Hematopoietic multipotent progenitor cell treated with erythropoietin and hydrocortisone succinate and interleukin-3 and kit ligand, for 15 days (in vitro differentiated cells): ENCODE measurements at regions not wholly inside any gene's neighbourhood (a gene's known extent, or its start where the extent isn't known, plus 50 kb on each side); places are given as distances from the start of the nearest gene placed in this dataset.

Experiments
- DNase-seq: peaks from one replicate; pipeline ENCODE4 v3.0.0-alpha.2; 2015; ENCODE audit warnings: low spot score

GRCh38 chr3:88573472-88573871 lies 423.7 kb downstream of the C3orf38 start:
- DNase-seq = no peak

- no peak for DNase-seq
Observed at GRCh38 chr3:88574146-88574545, 424.4 kb downstream of the C3orf38 start.

DNA sequence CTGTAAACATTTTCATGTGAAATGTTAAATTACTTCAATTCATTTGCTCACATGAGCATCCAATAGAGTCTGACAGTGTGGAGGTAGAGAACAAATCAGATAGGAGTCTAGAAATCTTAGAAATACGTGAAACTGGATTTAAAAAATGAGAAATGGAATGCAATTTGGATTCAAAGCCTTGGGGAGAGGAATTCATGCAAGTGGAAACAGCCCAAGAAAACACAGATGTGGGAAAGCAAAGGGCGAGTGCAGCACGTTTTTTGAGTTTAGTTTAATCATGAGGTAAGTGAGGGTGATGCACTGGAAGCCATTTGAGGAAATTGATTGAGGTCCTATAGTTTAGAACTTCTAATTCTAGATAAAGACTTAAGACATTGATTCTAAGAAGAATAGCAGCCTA lies 434.7 kb downstream of the C3orf38 start:
- no peak for DNase-seq

DNA sequence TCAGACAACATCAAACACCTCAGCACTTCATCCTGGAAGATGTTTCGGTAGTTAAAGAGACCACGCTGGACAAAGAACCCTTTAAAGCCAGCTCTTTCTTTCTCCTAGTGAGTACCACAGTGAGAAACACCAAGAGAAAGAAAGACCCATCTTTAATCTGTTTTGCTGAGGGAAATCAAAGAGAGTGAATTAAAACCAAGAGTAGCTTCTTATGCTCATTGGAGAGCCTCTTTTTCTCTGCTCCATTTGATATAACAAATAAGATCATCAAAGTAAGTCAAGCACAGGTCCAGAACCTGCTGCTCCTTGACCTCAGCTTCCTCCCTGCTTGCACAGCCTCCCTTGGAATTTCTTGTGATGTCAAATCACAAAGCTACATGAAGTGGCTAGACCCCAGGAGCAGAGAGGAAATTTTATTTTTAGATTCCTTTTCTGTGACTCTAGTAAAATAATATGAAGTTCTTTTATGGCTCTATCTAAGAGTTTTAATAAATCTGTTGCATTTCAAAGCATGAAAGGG lies 436.4 kb downstream of the C3orf38 start:
- DNase-seq = no peak

DNA sequence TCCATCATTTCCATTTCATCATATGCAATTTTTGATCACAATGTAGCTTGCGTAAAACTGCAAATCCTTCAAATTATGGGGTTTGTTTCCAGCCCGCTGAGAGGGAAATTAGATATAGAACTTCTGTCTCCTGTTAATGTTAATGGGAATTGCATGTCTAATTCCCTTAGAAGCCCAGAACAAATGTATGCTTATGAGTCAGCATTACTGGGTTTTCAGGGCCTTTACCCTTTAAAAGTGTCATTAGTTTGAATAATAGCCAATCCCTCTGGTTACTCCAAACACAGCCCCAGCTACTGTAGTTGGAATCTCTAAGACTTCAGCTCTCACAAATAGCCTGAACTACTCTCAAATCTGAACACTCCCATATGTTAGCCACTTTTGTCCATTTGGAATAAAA lies 439.4 kb downstream of the C3orf38 start:
- no peak for DNase-seq

DNA sequence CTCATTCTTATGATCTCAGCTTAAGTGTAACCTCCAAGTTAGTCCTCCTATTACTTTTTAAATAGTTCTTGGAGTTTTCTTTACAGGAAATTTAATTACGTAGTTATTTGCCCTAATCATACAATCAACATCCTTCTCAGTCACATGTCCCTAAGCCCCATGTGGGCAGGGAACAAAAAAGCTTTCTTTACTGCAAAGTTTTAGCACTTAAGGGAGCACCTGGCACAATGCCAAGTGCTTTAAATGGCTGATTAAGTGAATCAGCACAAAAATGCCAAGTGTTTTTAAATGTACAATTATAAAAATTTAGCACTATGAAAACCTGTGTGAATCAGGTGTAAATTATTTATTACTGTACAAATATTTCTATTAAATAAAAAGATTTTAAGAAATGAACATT lies 445.3 kb downstream of the C3orf38 start:
- DNase-seq = peak; percentile 20

DNA sequence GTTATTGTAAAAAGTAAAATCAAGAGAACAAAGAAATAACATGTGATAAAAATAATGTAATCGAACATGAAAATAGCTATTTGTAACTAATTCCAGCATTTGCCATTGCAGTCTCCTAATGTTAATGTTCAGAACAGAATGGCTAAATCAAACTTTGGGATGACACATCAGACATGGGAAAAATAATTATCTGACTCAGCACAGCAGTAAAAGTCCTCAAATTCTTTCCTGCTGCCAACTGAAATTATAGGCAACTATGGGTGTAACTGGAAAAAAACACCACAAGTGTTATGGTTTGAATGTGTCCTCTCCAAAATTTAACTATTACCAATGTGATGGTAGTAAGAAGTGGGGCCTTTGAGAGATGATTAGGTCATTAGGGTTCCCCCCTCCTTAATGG lies 446.7 kb downstream of the C3orf38 start:
- no peak for DNase-seq

DNA sequence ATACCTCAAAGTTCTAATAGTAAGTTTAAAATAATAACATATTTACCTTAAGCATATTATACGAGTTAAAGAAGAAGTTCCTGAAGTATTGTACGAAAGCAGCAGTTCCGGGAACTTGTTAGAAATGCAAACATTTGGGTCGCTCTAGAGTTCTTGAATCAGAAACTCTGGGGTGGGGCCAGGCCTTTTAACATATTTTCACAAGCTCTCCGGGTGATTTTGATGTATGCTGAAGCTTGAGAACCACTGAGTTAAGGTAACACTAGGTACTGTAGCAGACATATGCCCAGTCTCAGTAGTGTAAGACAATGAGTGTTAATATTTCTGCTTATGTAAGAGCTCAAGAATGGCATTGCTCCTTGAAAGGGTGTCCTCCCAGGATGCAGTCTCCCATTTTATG lies 461.1 kb downstream of the C3orf38 start:
- DNase-seq = no peak

GRCh38 chr3:88611826-88612326 lies 462.1 kb downstream of the C3orf38 start:
- DNase-seq = no peak

GRCh38 chr3:88616413-88616812 lies 466.7 kb downstream of the C3orf38 start:
- DNase-seq = no peak

GRCh38 chr3:88617283-88617682 lies 467.5 kb downstream of the C3orf38 start:
- DNase-seq = no peak

DNA sequence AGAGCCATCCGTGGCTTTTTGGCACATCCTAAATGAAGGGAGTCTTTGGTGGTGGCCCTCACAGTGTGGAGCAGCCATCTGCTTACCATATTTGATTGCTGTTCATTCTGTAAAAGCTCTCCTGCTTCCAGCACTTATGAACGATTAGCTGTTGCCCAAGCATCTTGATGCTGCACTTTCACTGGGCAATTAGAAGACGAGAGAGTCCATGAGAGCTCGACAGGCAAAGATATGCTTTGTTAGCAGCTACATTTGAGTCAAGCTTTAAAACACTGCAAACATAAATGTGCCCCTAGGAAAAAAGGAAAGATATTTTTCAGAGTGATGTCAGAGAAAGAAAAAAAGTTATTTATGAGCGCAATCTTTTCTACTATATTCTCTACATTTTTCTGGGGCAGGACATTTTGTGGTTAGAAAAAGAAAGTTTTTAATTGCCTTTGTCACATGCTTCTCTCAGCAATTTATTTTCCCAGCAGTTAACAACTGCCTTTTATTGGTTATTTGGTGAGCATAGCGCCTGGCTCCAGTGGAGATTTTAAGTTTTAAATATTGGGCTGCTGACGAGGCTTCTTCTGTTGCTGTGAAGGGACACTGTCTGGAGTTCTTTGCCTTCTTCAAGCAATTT lies 468.4 kb downstream of the C3orf38 start:
- DNase-seq = no peak

DNA sequence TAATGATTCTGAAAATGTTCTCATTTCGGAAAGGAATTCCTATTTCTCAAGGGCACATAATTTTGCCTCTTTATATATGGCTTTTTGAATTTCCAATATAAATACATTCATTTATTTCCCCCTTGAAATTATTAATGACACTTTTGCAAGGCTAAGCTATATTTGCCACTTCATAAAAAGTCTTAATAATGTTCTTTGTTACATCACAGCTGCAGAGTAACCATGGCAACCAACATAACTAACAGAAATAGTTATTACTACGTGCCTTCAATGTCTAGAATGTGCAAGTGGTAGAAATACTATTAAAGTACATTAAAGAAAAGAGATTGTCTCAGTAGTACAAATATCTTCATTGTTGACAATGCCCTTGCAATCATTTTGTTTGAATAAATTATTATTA lies 471.8 kb downstream of the C3orf38 start:
- no peak for DNase-seq

DNA sequence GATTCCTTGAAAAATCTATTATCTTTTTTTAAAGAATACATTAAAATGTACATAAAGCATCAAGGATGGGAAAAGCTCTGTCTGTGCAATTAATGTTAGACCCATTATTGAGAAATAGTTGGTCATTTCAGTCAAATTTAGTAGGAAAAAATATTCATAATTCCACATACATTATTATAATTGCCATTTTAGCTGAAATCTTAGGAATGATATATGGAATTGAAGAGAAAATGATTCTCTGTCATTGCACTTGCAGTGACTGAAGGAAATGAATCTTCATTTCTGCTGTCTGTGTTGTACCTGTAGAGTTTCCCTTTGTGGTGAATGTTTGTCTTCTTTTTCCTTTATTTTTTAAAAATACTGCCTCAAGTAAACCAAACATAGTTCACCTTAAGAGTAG lies 473.9 kb downstream of the C3orf38 start:
- DNase-seq = no peak

- no peak for DNase-seq
Observed at GRCh38 chr3:88626456-88627120, 476.8 kb downstream of the C3orf38 start.

DNA sequence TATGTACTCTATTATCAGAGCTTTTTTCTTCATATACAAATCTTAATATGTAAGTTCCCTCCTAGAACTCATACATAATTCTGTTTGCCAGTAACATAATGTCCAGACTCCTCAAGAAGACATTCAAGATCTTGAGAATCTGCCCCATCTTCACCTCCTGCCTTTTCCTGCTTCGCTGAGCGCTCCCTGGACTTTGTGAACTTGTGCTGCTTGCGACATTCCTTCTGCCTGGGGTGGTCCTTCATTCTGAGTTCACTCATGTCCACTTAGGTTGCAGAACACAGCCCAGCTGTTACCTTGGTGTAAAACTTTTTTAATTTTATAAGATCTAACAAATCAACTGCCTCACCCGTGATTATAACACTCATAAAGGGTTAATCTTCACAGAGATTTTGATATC lies 478.5 kb upstream of the EPHA3 start:
- no peak for DNase-seq

- DNase-seq = no peak
Observed at GRCh38 chr3:88632226-88632625, 475.2 kb upstream of the EPHA3 start.

DNA sequence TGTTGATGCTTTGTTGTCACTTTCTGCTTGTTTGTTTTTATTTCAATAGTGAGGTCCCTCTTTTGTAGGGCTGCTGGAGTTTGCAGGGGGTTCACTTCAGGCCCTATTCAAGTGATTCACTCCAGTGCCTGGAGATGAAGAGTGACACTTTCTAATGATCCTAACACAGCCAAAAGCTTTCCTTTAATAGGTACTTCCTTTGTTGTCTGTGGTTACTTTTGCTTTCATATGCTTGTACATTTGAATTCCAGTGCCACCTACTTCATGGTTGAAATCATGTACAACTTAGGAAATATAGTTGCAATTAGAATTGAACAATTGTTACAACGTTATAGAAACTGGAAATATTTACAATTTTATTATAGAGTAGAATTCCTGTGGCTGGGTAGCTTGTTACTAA lies 466.8 kb upstream of the EPHA3 start:
- DNase-seq = no peak

DNA sequence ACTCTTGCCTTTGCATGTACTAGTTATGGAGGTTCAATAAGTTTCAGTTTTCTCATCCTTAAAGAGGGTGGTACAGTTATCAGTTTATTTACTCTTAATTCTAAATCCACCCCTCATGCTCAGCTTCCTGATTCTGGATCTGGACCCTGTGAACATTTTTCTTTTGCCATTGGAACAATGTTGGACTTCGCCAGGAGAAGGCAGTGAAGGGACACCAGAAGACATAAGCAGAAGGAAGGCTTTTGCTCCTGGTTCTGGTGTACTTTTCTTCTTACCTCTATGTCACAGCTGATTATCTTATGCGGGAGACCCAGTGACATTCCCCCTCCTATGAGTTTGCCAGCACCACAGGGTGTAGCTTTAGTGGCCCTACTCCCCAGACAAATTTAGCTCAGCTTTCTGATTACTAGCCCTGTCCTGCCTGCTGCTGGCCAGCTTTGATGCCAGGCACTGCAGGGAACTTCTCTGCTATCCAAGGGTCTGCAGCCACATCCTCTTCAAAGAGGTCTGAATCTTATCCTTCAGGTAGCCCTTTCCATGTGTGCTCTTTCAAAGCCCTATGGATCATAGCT lies 466.3 kb upstream of the EPHA3 start:
- no peak for DNase-seq

- no peak for DNase-seq
Observed at GRCh38 chr3:88657459-88657858, 450.0 kb upstream of the EPHA3 start.

DNA sequence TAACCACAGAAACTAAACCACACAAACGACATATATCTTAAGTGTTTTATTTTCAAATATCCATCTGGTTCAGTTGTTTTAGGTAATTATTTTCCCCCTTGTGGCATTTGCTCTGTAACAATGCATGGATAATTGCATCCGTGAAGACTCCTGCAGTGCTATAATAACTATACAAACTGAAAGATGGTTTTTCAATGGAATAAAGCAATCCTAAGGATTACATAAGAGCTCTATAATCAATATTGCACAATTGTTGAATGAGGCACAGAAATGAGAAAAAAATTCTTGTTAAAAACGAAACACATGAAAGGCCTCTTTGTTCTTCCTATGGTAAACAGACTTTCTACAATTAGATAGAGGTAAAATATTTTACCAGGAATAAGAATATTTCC lies 446.0 kb upstream of the EPHA3 start:
- DNase-seq = no peak

GRCh38 chr3:88668180-88668579 lies 439.2 kb upstream of the EPHA3 start:
- no peak for DNase-seq

DNA sequence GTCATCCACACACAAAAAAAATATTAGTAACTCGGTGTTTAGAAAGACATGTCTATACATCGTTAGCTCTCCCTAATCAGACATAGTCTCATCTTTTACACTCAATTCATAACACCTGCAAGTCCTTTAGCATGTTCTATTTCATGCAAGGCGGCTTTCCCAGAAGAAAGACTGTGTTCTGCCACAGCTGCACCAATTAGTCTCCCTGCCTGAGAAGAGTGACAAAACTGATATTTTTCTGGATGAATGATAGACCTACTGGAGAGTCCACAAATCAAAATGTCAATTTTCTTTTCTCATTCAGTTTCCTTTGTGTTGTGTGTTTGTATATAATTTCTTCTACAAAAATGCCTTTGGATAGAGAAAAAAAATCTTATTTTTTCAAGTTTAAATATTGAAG lies 435.8 kb upstream of the EPHA3 start:
- no peak for DNase-seq
